ENCODE measurements at regions not wholly inside any gene's neighbourhood (a gene's known extent, or its start where the extent isn't known, plus 50 kb on each side); places are given as distances from the start of the nearest gene placed in this dataset.

DNA sequence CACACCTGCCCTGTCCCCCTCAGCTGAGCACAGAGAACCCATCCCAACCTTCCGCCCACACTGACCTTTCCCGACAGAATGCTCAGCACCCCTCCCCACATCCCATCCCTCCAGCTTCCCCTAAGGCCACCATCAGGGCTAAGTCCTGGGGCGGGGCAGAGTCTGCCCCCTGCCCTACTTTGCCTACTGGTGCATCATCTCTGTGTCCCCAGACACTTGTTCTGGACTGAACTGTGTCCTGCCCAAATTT lies 109.8 kb downstream of the CTTN start:
- H3K9ac ChIP-seq (ENCODE audit: insufficient read depth, low read length) = no peak overlapping the region

DNA sequence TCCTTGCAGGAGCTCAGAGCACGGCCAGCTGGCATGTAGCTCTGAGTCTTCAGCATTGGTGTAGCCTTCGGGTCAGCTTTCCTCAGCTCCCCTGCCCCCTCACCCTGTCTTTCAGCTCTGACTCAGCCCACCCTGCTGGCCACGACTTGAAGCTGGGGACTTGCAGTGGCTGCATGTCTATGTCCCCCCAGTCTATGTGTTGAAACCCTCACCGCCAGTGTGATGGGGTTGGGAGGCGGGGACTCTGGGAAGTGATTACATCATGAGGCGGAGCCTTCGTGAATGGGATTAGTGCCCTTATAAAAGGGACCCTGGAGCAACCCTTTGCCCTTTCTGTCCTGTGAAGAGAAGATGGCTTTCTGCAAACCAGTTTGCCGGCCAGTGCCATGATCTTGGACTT lies 111.1 kb downstream of the CTTN start:
- no peaks in the 10 kb centered on the region for H3K36me3 ChIP-seq (ENCODE audit: control insufficient read depth, insufficient read depth, low read length)
- TF ChIP-seq EZH2 (IDR thresholded peaks at IDR 0.05; ENCODE audit: low read length, missing control alignments) = no peak
- TF ChIP-seq, protein P1, sequence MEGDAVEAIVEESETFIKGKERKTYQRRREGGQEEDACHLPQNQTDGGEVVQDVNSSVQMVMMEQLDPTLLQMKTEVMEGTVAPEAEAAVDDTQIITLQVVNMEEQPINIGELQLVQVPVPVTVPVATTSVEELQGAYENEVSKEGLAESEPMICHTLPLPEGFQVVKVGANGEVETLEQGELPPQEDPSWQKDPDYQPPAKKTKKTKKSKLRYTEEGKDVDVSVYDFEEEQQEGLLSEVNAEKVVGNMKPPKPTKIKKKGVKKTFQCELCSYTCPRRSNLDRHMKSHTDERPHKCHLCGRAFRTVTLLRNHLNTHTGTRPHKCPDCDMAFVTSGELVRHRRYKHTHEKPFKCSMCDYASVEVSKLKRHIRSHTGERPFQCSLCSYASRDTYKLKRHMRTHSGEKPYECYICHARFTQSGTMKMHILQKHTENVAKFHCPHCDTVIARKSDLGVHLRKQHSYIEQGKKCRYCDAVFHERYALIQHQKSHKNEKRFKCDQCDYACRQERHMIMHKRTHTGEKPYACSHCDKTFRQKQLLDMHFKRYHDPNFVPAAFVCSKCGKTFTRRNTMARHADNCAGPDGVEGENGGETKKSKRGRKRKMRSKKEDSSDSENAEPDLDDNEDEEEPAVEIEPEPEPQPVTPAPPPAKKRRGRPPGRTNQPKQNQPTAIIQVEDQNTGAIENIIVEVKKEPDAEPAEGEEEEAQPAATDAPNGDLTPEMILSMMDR (conservative IDR thresholded peaks at IDR 0.05 in 1 of 2, IDR thresholded peaks at IDR 0.05 in 1 of 2; ENCODE audit: low read depth in 1 of 2, low read length in 2 of 2) = no peak

More for the DNA sequence above, 109.8 kb downstream of the CTTN start:
- no peak overlapping the region for H3K4me2 ChIP-seq (ENCODE audit: extremely low read depth, insufficient read depth, low read length)
- H3K27me3 ChIP-seq (ENCODE audit: control insufficient read depth, insufficient read depth, low read length) = no peaks in the 10 kb centered on the region
- no peak overlapping the region for H3K4me3 ChIP-seq (replicated peaks in 1 of 4; ENCODE audit: control extremely low read depth in 1 of 4, insufficient read depth in 1 of 4, low read depth in 3 of 4, low read length in 4 of 4)
- H3K79me2 ChIP-seq (ENCODE audit: control insufficient read depth, insufficient read depth, low read length) = no peaks in the 10 kb centered on the region
- no peaks in the 10 kb centered on the region for H4K20me1 ChIP-seq (ENCODE audit: control insufficient read depth, extremely low read depth, insufficient read depth, low read length)
- H3K36me3 ChIP-seq (ENCODE audit: control insufficient read depth, insufficient read depth, low read length) = no peaks in the 10 kb centered on the region
- DNase-seq (ENCODE audit: low read depth in 2 of 2) = no peak
- no peak overlapping the region for H3K27ac ChIP-seq (ENCODE audit: insufficient read depth, low read length)
- TF ChIP-seq, protein P1 (conservative IDR thresholded peaks at IDR 0.05 in 1 of 2, IDR thresholded peaks at IDR 0.05 in 1 of 2; ENCODE audit: low read depth in 1 of 2, low read length in 2 of 2) = no peak
- no peak for TF ChIP-seq EZH2 (IDR thresholded peaks at IDR 0.05; ENCODE audit: low read length, missing control alignments)
- no peaks in the 10 kb centered on the region for H3K4me1 ChIP-seq (ENCODE audit: control insufficient read depth, extremely low read depth, insufficient read depth, low read length)
- no peak overlapping the region for H2AFZ ChIP-seq (ENCODE audit: low read length)
- H3K9me3 ChIP-seq (ENCODE audit: control insufficient read depth, insufficient read depth, low read depth, low read length) = no peaks in the 10 kb centered on the region

GRCh38 chr11:70510106-70510505 lies 111.8 kb downstream of the CTTN start:
- H3K4me1 ChIP-seq (ENCODE audit: control insufficient read depth, extremely low read depth, insufficient read depth, low read length) = no peaks in the 10 kb centered on the region
- no peak for TF ChIP-seq EZH2 (IDR thresholded peaks at IDR 0.05; ENCODE audit: low read length, missing control alignments)
- TF ChIP-seq, protein P1 (conservative IDR thresholded peaks at IDR 0.05 in 1 of 2, IDR thresholded peaks at IDR 0.05 in 1 of 2; ENCODE audit: low read depth in 1 of 2, low read length in 2 of 2) = no peak
- H3K4me2 ChIP-seq (ENCODE audit: extremely low read depth, insufficient read depth, low read length) = no peak overlapping the region
- no peak overlapping the region for H2AFZ ChIP-seq (ENCODE audit: low read length)
- H3K27ac ChIP-seq (ENCODE audit: insufficient read depth, low read length) = no peak overlapping the region
- no peak overlapping the region for H3K4me3 ChIP-seq (replicated peaks in 1 of 4; ENCODE audit: control extremely low read depth in 1 of 4, insufficient read depth in 1 of 4, low read depth in 3 of 4, low read length in 4 of 4)
- H4K20me1 ChIP-seq (ENCODE audit: control insufficient read depth, extremely low read depth, insufficient read depth, low read length) = no peaks in the 10 kb centered on the region
- H3K79me2 ChIP-seq (ENCODE audit: control insufficient read depth, insufficient read depth, low read length) = no peaks in the 10 kb centered on the region
- H3K9me3 ChIP-seq (ENCODE audit: control insufficient read depth, insufficient read depth, low read depth, low read length) = no peaks in the 10 kb centered on the region
- no peaks in the 10 kb centered on the region for H3K36me3 ChIP-seq (ENCODE audit: control insufficient read depth, insufficient read depth, low read length)
- H3K27me3 ChIP-seq (ENCODE audit: control insufficient read depth, insufficient read depth, low read length) = no peaks in the 10 kb centered on the region
- no peak for DNase-seq (ENCODE audit: low read depth in 2 of 2)
- no peak overlapping the region for H3K9ac ChIP-seq (ENCODE audit: insufficient read depth, low read length)

More for the DNA sequence above, 111.1 kb downstream of the CTTN start:
- no peak overlapping the region for H2AFZ ChIP-seq (ENCODE audit: low read length)
- no peak overlapping the region for H3K9ac ChIP-seq (ENCODE audit: insufficient read depth, low read length)
- H3K27me3 ChIP-seq (ENCODE audit: control insufficient read depth, insufficient read depth, low read length) = no peaks in the 10 kb centered on the region
- no peaks in the 10 kb centered on the region for H3K9me3 ChIP-seq (ENCODE audit: control insufficient read depth, insufficient read depth, low read depth, low read length)
- H4K20me1 ChIP-seq (ENCODE audit: control insufficient read depth, extremely low read depth, insufficient read depth, low read length) = no peaks in the 10 kb centered on the region
- no peak overlapping the region for H3K4me2 ChIP-seq (ENCODE audit: extremely low read depth, insufficient read depth, low read length)
- H3K4me1 ChIP-seq (ENCODE audit: control insufficient read depth, extremely low read depth, insufficient read depth, low read length) = no peaks in the 10 kb centered on the region
- no peaks in the 10 kb centered on the region for H3K79me2 ChIP-seq (ENCODE audit: control insufficient read depth, insufficient read depth, low read length)
- no peak for DNase-seq (ENCODE audit: low read depth in 2 of 2)
- H3K4me3 ChIP-seq (replicated peaks in 1 of 4; ENCODE audit: control extremely low read depth in 1 of 4, insufficient read depth in 1 of 4, low read depth in 3 of 4, low read length in 4 of 4) = no peak overlapping the region
- no peak overlapping the region for H3K27ac ChIP-seq (ENCODE audit: insufficient read depth, low read length)
